NCI-H1105 treated with DMSO at 0.1 percent for 48 hours (cell line): ENCODE measurements at regions not wholly inside any gene's neighbourhood (a gene's known extent, or its start where the extent isn't known, plus 50 kb on each side); places are given as distances from the start of the nearest gene placed in this dataset.
A peak's percentile ranks its signal among the peaks of the same experiment; 100 is the strongest.

Experiments used
- DNase-seq: peaks from one replicate; lab custom pipeline; 2025; lab: John Stamatoyannopoulos, UW

- DNase-seq: peak; percentile 76
These were observed 101.2 kb upstream of the STXBP6 start for GRCh38 chr14:25150934-25151790.

GRCh38 chr14:25150401-25150800 is 100.5 kb upstream of the STXBP6 start:
- DNase-seq: no peak

GRCh38 chr14:25140411-25140810 is 90.5 kb upstream of the STXBP6 start:
- DNase-seq: no peak

GRCh38 chr14:25136811-25137210 is 86.9 kb upstream of the STXBP6 start:
- no peak for DNase-seq

- DNase-seq: no peak
These were observed 84.2 kb upstream of the STXBP6 start for GRCh38 chr14:25134184-25134583.

- DNase-seq: peak; percentile 79
These were observed 82.9 kb upstream of the STXBP6 start for GRCh38 chr14:25132732-25133422.

- no peak for DNase-seq
These were observed 82.1 kb upstream of the STXBP6 start for GRCh38 chr14:25132094-25132493.

GRCh38 chr14:25122843-25123242 is 72.9 kb upstream of the STXBP6 start:
- DNase-seq: no peak

GRCh38 chr14:25122211-25122610 is 72.3 kb upstream of the STXBP6 start:
- DNase-seq: no peak

GRCh38 chr14:25121337-25122129 is 71.6 kb upstream of the STXBP6 start:
- DNase-seq: no peak

GRCh38 chr14:25120261-25120660 is 70.3 kb upstream of the STXBP6 start:
- no peak for DNase-seq

- no peak for DNase-seq
These were observed 68.7 kb upstream of the STXBP6 start for GRCh38 chr14:25118671-25119070.

- DNase-seq: no peak
These were observed 67.4 kb upstream of the STXBP6 start for GRCh38 chr14:25117342-25117741.

GRCh38 chr14:25116607-25117006 is 66.7 kb upstream of the STXBP6 start:
- DNase-seq: no peak

GRCh38 chr14:25113394-25113793 is 63.4 kb upstream of the STXBP6 start:
- DNase-seq: no peak

- no peak for DNase-seq
These were observed 61.2 kb upstream of the STXBP6 start for GRCh38 chr14:25111061-25111601.

GRCh38 chr14:25110106-25110505 is 60.2 kb upstream of the STXBP6 start:
- no peak for DNase-seq

- peak; percentile 53 for DNase-seq
These were observed 59.0 kb upstream of the STXBP6 start for GRCh38 chr14:25108959-25109358.

- no peak for DNase-seq
These were observed 58.3 kb upstream of the STXBP6 start for GRCh38 chr14:25108291-25108690.

- no peak for DNase-seq
These were observed 53.9 kb upstream of the STXBP6 start for GRCh38 chr14:25103820-25104219.

GRCh38 chr14:25103271-25103670 is 53.3 kb upstream of the STXBP6 start:
- DNase-seq: no peak

GRCh38 chr14:25102788-25103187 is 52.8 kb upstream of the STXBP6 start:
- no peak for DNase-seq
